ENCODE measurements at regions not wholly inside any gene's neighbourhood (a gene's known extent, or its start where the extent isn't known, plus 50 kb on each side); places are given as distances from the start of the nearest gene placed in this dataset.

DNA sequence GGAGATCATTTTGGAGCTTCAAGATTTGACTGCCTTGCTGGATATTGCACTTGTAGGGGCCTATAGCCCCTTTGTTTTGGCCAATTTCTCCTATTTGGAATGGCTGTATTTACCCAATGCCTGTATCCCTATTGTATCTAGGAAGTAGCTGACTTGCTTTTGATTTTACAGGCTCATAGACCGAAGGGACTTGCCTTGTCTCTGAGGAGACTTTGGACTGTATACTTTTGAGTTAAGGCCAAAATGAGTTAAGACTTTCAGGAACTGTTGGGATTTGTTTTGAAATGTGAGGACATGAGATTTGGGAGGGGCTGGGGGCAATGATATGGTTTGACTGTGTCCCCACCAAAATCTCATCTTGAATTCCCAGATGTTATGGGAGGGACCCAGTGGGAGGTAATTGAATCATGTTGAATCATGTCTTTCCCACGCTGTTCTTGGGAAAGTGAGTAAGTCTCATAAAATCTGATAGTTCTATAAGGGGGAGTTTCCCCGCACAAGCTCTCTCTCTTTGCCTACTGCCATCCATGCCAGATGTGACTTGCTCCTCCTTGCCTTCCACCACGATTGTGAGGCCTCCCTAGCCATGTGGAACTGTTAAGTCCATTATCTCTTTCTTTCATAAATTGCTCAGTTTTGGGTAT is 276.1 kb downstream of the LMX1A start:
- Histone ChIP-seq H3K23ac (ENCODE audit: low read depth, low read length) (no peak overlapping the region), H2AFZ (replicated peaks; ENCODE audit: low read length, poor library complexity) (no peak overlapping the region), H3K18ac (ENCODE audit: low read depth, low read length) (no peak overlapping the region), H3K79me1 (ENCODE audit: low read depth in 1 of 2, low read length in 2 of 2) (no peaks in the 10 kb centered on the region), H2BK20ac (ENCODE audit: low read depth, low read length) (no peak overlapping the region), H3K4ac (ENCODE audit: low read depth, low read length) (no peak overlapping the region), H4K20me1 (ENCODE audit: insufficient read depth, low read length) (no peaks in the 10 kb centered on the region), H3K9ac (ENCODE audit: low read depth, low read length) (no peak overlapping the region), H3K56ac (ENCODE audit: extremely low read depth, insufficient read depth, low read length) (no peak overlapping the region), H3K36me3 (ENCODE audit: control insufficient read depth, insufficient read depth, low read length) (no peaks in the 10 kb centered on the region), H2AK5ac (ENCODE audit: low read depth, low read length) (no peak overlapping the region), H3K4me2 (ENCODE audit: low read depth, low read length) (no peak overlapping the region), H3K4me3 (ENCODE audit: insufficient read depth, low read depth, low read length) (no peak overlapping the region), H3K4me1 (ENCODE audit: control insufficient read depth, insufficient read depth, low read length) (no peaks in the 10 kb centered on the region), H3K27ac (ENCODE audit: insufficient read depth, low read length) (no peak overlapping the region), H3K9me1 (ENCODE audit: insufficient read depth, low read length) (no peaks in the 10 kb centered on the region), H4K8ac (ENCODE audit: low read depth in 2 of 2, low read length in 2 of 2) (no peak overlapping the region), H2BK15ac (ENCODE audit: low read depth, low read length) (no peak overlapping the region), H3K9me3 (ENCODE audit: control insufficient read depth, insufficient read depth, low read length) (no peaks in the 10 kb centered on the region), H2AK9ac (replicated peaks; ENCODE audit: low read depth, low read length, poor library complexity) (no peak overlapping the region), H4K5ac (ENCODE audit: low read depth, low read length) (no peak overlapping the region), H3K14ac (replicated peaks; ENCODE audit: low read depth, low read length) (no peak overlapping the region), H2BK5ac (ENCODE audit: low read depth, low read length, poor library complexity, severe bottlenecking) (no peak overlapping the region), H2BK120ac (ENCODE audit: low read depth, low read length) (no peak overlapping the region), H4K91ac (ENCODE audit: insufficient read depth, low read depth, low read length) (no peak overlapping the region), H3K27me3 (ENCODE audit: control insufficient read depth, insufficient read depth, low read length) (no peaks in the 10 kb centered on the region; the same call in 1 of the 2 replicates)
- in situ Hi-C loops (cut with MboI; ENCODE audit: low sequenced_read_pairs): no loop called here
- intact Hi-C loops (cut with micrococcal nuclease): no loop called here
- no peak for ATAC-seq (ENCODE audit: low read depth)
- BruUV-seq (replicated peaks): no TSS peak
- POLR2A ChIA-PET (ENCODE audit: unreplicated experiment): no interaction called here
- dilution Hi-C loops (cut with HindIII; ENCODE audit: low sequenced_read_pairs, unreplicated experiment): no loop called here
- WGBS, 2 experiments (ENCODE audit: extremely low coverage in 2 of 2, insufficient read length in 1 of 2): no CpG with 5 or more reads among the region's 4 CpGs
- CTCF ChIA-PET: no interaction called here
- DNase-seq: no peak
- TF ChIP-seq BHLHE40 (IDR thresholded peaks at IDR 0.05; ENCODE audit: low read depth, low read length) (no peak), POLR2A (IDR thresholded peaks at IDR 0.05; ENCODE audit: low read depth, low read length) (no peak), FOS (IDR thresholded peaks at IDR 0.05; ENCODE audit: low read depth, low read length) (no peak), SMC3 (IDR thresholded peaks at IDR 0.05; ENCODE audit: low read depth, low read length) (no peak), USF2 (IDR thresholded peaks at IDR 0.05; ENCODE audit: low read depth, low read length) (no peak), CTCF (conservative IDR thresholded peaks at IDR 0.05; ENCODE audit: low read depth, low read length) (no peak), MXI1 (IDR thresholded peaks at IDR 0.05; ENCODE audit: borderline replicate concordance, low read depth, low read length) (no peak), RAD21 (IDR thresholded peaks at IDR 0.05; ENCODE audit: low read length) (no peak), MAZ (IDR thresholded peaks at IDR 0.05; ENCODE audit: borderline replicate concordance, low read depth, low read length) (no peak), MAFK (IDR thresholded peaks at IDR 0.05; ENCODE audit: low read depth, low read length) (no peak), NFE2L2 (IDR thresholded peaks at IDR 0.05; ENCODE audit: low read depth, low read length) (no peak), CEBPB (IDR thresholded peaks at IDR 0.05; ENCODE audit: low read depth, low read length) (no peak), RCOR1 (IDR thresholded peaks at IDR 0.05; ENCODE audit: insufficient replicate concordance, low read length) (no peak), CHD1 (IDR thresholded peaks at IDR 0.05; ENCODE audit: low read depth, low read length) (no peak), RFX5 (IDR thresholded peaks at IDR 0.05; ENCODE audit: low read depth, low read length) (no peak)
- TF ChIP-seq, protein P1, sequence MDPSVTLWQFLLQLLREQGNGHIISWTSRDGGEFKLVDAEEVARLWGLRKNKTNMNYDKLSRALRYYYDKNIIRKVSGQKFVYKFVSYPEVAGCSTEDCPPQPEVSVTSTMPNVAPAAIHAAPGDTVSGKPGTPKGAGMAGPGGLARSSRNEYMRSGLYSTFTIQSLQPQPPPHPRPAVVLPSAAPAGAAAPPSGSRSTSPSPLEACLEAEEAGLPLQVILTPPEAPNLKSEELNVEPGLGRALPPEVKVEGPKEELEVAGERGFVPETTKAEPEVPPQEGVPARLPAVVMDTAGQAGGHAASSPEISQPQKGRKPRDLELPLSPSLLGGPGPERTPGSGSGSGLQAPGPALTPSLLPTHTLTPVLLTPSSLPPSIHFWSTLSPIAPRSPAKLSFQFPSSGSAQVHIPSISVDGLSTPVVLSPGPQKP (IDR thresholded peaks at IDR 0.05; ENCODE audit: borderline replicate concordance, low read depth, low read length): no peak

All from IMR-90 (cell line).